WTC11 (cell line): ENCODE measurements at regions not wholly inside any gene's neighbourhood (a gene's known extent, or its start where the extent isn't known, plus 50 kb on each side); places are given as distances from the start of the nearest gene placed in this dataset.

Source experiments
- ATAC-seq: fragments of 200-7000 bp; cut with Tn5 transposase; 2 replicates; pipeline ENCODE4 v1.10.0; 2021; ENCODE audit warnings: mild to moderate bottlenecking, moderate library complexity
- CTCF ChIA-PET: fragments of 300-600 bp; sonication (Branson Sonifier 250); formaldehyde crosslinking; loops from one replicate; lab custom pipeline; 2021; ENCODE audit warnings: antibody characterized with exemption; lab: Charles Lee
- POLR2A ChIA-PET: fragments of 350-600 bp; sonication (Branson Sonifier 250); formaldehyde crosslinking; loops from one replicate; lab custom pipeline; 2021; ENCODE audit warnings: antibody characterized with exemption; lab: Charles Lee
- DNase-seq: peaks from one replicate; pipeline ENCODE4 v3.0.0; 2021; ENCODE audit warnings: low spot score
- H3K27ac Mint-ChIP-seq: 2 replicates; pipeline ENCODE4 v1.8.0; 2021; ENCODE audit warnings: mixed read lengths
- H3K27me3 Mint-ChIP-seq: 2 replicates; pipeline ENCODE4 v1.8.0; 2021; ENCODE audit warnings: low read depth, mild to moderate bottlenecking, moderate library complexity, mixed read lengths
- H3K36me3 Mint-ChIP-seq: 2 replicates; pipeline ENCODE4 v1.8.0; 2021; ENCODE audit warnings: mixed read lengths
- H3K4me1 Mint-ChIP-seq: 2 replicates; pipeline ENCODE4 v1.8.0; 2022; ENCODE audit warnings: mixed read lengths
- H3K4me3 Mint-ChIP-seq: 2 replicates; pipeline ENCODE4 v1.8.0; 2021; ENCODE audit warnings: mild to moderate bottlenecking, moderate library complexity, mixed read lengths
- H3K9me3 Mint-ChIP-seq: 2 replicates; pipeline ENCODE4 v1.8.0; 2021; ENCODE audit warnings: mixed read lengths
- CREM ChIP-seq: sonication (generic); formaldehyde crosslinking; IDR thresholded peaks from 2 replicates; pipeline ENCODE4 v1.8.1; 2022; ENCODE audit warnings: mild to moderate bottlenecking, missing genetic modification reagents, moderate library complexity
- ESRRA ChIP-seq: sonication (generic); formaldehyde crosslinking; IDR thresholded peaks from 2 replicates; pipeline ENCODE4 v1.8.1; 2022; ENCODE audit warnings: mild to moderate bottlenecking, missing genetic modification reagents, borderline replicate concordance
- JAZF1 ChIP-seq: fragments of 250-450 bp; sonication (Bioruptor Pico); IDR thresholded peaks from 2 replicates; pipeline ENCODE4 v1.9.0; 2021; ENCODE audit warnings: moderate library complexity, mild to moderate bottlenecking, inconsistent platforms
- MXD4 ChIP-seq: fragments of 250-450 bp; sonication (Bioruptor Pico); IDR thresholded peaks from 2 replicates; pipeline ENCODE4 v1.8.0; 2021; ENCODE audit warnings: mild to moderate bottlenecking, moderate library complexity, borderline replicate concordance
- MYBL2 ChIP-seq: sonication (generic); formaldehyde crosslinking; IDR thresholded peaks from 2 replicates; pipeline ENCODE4 v1.8.1; 2023; ENCODE audit warnings: mild to moderate bottlenecking, moderate library complexity, missing genetic modification reagents
- NR2C2 ChIP-seq: sonication (generic); formaldehyde crosslinking; IDR thresholded peaks from 2 replicates; pipeline ENCODE4 v1.8.0; 2022; ENCODE audit warnings: mild to moderate bottlenecking, missing genetic modification reagents
- RELA ChIP-seq: sonication (generic); formaldehyde crosslinking; IDR thresholded peaks from 2 replicates; pipeline ENCODE4 v1.8.1; 2022; ENCODE audit warnings: missing genetic modification reagents, mild to moderate bottlenecking, borderline replicate concordance
- ZNF138 ChIP-seq: sonication (generic); formaldehyde crosslinking; conservative IDR thresholded peaks from 2 replicates; pipeline ENCODE4 v1.8.1; 2022; ENCODE audit warnings: mild to moderate bottlenecking, moderate library complexity, missing genetic modification reagents
- ZNF263 ChIP-seq: sonication (generic); formaldehyde crosslinking; IDR thresholded peaks from 2 replicates; pipeline ENCODE4 v1.8.1; 2022; ENCODE audit warnings: low read depth, mild to moderate bottlenecking, moderate library complexity, missing genetic modification reagents
- ZNF416 ChIP-seq: fragments of 250-450 bp; sonication (Bioruptor Pico); IDR thresholded peaks from 2 replicates; pipeline ENCODE4 v1.9.0; 2021; ENCODE audit warnings: mild to moderate bottlenecking, inconsistent platforms
- TF ChIP-seq, protein P1 (sequence below): fragments of 250-450 bp; sonication (Bioruptor Pico); IDR thresholded peaks from 2 replicates; pipeline ENCODE4 v1.9.0; 2021; ENCODE audit warnings: mild to moderate bottlenecking, borderline replicate concordance
- TF ChIP-seq, protein P2 (sequence below): sonication (generic); formaldehyde crosslinking; IDR thresholded peaks from 2 replicates; pipeline ENCODE4 v1.8.1; 2022; ENCODE audit warnings: mild to moderate bottlenecking, missing genetic modification reagents, moderate library complexity, borderline replicate concordance
- TF ChIP-seq, protein P3 (sequence below): sonication (generic); formaldehyde crosslinking; IDR thresholded peaks from 2 replicates; pipeline ENCODE4 v1.8.1; 2022; ENCODE audit warnings: low read depth, missing genetic modification reagents, borderline replicate concordance
- TF ChIP-seq, protein P4 (sequence below): fragments of 250-450 bp; sonication (Bioruptor Pico); IDR thresholded peaks from 2 replicates; pipeline ENCODE4 v1.9.0; 2021; ENCODE audit warnings: mild to moderate bottlenecking
- TF ChIP-seq, protein P5 (sequence below): fragments of 250-450 bp; sonication (Bioruptor Pico); conservative IDR thresholded peaks from 2 replicates; pipeline ENCODE4 v1.9.0; 2021; ENCODE audit warnings: mild to moderate bottlenecking

DNA sequence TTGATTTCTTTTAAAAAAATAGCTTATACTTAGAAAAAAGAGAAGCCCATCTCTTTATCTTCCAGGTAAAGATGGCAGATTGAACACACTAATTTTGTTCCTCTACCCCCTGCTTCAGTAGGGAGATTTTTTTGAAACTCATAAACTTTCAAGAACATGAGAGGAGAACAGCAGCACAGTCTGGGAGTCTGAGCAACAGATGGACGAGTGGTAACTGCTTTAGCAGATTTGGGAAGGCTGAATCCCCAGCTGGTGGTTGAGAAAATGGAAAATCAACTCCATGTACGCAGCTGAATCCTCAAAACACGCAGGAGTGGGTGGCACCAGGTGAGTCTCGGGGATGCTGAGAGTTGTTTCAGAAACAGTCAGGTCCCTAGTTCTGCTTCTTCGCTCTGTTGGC lies 114.6 kb upstream of the CTBP2 start:
- TF ChIP-seq, protein P1, sequence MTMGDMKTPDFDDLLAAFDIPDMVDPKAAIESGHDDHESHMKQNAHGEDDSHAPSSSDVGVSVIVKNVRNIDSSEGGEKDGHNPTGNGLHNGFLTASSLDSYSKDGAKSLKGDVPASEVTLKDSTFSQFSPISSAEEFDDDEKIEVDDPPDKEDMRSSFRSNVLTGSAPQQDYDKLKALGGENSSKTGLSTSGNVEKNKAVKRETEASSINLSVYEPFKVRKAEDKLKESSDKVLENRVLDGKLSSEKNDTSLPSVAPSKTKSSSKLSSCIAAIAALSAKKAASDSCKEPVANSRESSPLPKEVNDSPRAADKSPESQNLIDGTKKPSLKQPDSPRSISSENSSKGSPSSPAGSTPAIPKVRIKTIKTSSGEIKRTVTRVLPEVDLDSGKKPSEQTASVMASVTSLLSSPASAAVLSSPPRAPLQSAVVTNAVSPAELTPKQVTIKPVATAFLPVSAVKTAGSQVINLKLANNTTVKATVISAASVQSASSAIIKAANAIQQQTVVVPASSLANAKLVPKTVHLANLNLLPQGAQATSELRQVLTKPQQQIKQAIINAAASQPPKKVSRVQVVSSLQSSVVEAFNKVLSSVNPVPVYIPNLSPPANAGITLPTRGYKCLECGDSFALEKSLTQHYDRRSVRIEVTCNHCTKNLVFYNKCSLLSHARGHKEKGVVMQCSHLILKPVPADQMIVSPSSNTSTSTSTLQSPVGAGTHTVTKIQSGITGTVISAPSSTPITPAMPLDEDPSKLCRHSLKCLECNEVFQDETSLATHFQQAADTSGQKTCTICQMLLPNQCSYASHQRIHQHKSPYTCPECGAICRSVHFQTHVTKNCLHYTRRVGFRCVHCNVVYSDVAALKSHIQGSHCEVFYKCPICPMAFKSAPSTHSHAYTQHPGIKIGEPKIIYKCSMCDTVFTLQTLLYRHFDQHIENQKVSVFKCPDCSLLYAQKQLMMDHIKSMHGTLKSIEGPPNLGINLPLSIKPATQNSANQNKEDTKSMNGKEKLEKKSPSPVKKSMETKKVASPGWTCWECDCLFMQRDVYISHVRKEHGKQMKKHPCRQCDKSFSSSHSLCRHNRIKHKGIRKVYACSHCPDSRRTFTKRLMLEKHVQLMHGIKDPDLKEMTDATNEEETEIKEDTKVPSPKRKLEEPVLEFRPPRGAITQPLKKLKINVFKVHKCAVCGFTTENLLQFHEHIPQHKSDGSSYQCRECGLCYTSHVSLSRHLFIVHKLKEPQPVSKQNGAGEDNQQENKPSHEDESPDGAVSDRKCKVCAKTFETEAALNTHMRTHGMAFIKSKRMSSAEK (CRISPR knock-in tag), result no peak
- TF ChIP-seq ZNF263, result no peak
- TF ChIP-seq MYBL2 (CRISPR knock-in tag), result no peak
- no peak for TF ChIP-seq ZNF138 (CRISPR knock-in tag)
- no peak for TF ChIP-seq JAZF1 (CRISPR knock-in tag)
- no peak for TF ChIP-seq RELA (CRISPR knock-in tag)
- no peak for TF ChIP-seq CREM
- TF ChIP-seq, protein P2, sequence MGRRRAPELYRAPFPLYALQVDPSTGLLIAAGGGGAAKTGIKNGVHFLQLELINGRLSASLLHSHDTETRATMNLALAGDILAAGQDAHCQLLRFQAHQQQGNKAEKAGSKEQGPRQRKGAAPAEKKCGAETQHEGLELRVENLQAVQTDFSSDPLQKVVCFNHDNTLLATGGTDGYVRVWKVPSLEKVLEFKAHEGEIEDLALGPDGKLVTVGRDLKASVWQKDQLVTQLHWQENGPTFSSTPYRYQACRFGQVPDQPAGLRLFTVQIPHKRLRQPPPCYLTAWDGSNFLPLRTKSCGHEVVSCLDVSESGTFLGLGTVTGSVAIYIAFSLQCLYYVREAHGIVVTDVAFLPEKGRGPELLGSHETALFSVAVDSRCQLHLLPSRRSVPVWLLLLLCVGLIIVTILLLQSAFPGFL (CRISPR knock-in tag), result no peak
- TF ChIP-seq, protein P3, sequence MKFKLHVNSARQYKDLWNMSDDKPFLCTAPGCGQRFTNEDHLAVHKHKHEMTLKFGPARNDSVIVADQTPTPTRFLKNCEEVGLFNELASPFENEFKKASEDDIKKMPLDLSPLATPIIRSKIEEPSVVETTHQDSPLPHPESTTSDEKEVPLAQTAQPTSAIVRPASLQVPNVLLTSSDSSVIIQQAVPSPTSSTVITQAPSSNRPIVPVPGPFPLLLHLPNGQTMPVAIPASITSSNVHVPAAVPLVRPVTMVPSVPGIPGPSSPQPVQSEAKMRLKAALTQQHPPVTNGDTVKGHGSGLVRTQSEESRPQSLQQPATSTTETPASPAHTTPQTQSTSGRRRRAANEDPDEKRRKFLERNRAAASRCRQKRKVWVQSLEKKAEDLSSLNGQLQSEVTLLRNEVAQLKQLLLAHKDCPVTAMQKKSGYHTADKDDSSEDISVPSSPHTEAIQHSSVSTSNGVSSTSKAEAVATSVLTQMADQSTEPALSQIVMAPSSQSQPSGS (CRISPR knock-in tag), result no peak
- no peak for TF ChIP-seq MXD4
- TF ChIP-seq, protein P4, sequence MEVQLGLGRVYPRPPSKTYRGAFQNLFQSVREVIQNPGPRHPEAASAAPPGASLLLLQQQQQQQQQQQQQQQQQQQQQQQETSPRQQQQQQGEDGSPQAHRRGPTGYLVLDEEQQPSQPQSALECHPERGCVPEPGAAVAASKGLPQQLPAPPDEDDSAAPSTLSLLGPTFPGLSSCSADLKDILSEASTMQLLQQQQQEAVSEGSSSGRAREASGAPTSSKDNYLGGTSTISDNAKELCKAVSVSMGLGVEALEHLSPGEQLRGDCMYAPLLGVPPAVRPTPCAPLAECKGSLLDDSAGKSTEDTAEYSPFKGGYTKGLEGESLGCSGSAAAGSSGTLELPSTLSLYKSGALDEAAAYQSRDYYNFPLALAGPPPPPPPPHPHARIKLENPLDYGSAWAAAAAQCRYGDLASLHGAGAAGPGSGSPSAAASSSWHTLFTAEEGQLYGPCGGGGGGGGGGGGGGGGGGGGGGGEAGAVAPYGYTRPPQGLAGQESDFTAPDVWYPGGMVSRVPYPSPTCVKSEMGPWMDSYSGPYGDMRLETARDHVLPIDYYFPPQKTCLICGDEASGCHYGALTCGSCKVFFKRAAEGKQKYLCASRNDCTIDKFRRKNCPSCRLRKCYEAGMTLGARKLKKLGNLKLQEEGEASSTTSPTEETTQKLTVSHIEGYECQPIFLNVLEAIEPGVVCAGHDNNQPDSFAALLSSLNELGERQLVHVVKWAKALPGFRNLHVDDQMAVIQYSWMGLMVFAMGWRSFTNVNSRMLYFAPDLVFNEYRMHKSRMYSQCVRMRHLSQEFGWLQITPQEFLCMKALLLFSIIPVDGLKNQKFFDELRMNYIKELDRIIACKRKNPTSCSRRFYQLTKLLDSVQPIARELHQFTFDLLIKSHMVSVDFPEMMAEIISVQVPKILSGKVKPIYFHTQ (CRISPR knock-in tag), result no peak
- no peak for TF ChIP-seq ZNF416 (CRISPR knock-in tag)
- no peak for TF ChIP-seq NR2C2 (CRISPR knock-in tag)
- TF ChIP-seq ESRRA, result no peak
- TF ChIP-seq, protein P5, sequence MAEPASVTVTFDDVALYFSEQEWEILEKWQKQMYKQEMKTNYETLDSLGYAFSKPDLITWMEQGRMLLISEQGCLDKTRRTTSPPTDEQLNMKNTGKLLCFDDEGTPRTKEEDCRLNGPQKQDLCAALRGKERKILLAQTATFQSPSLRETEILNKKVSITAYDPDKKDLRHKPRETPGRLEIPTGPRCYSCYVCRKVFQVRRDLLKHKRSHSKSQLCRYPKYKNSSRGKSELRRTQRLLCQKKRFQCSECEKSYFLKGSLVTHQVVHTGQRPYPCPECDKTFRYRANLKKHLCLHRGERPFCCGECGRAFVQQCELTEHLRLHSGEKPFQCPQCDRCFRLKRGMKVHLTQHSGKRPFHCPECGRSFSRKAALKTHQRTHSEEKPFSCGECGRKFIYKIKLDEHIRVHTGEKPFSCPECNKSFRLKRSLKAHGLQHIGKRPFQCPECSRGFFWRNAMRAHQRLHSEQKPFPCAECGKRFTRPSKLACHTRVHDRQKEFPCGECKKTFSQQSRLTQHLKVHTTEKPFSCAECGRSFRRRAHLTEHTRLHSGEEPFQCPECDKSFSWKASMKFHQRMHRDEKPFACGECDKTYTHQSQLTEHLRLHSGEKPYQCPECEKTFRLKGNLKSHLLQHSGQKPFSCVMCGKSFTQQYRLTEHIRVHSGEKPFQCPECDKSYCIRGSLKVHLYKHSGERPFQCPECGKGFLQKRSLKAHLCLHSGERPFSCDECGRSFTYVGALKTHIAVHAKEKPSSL (CRISPR knock-in tag), result no peak
- Mint-ChIP-seq H3K9me3 (peaks cover 13% of the 10 kb centered on the region), H3K4me3 (no peak overlapping the region), H3K27me3 (peaks cover 6% of the 10 kb centered on the region; the same call in 1 of the 2 replicates), H3K36me3 (peaks cover 6% of the 10 kb centered on the region), H3K27ac (no peak overlapping the region), H3K4me1 (no peaks in the 10 kb centered on the region)
- POLR2A ChIA-PET, result no interaction called here
- ATAC-seq (no peak), DNase-seq (no peak)
- CTCF ChIA-PET, result no interaction called here
